GM18508 (cell line): ENCODE measurements at regions not wholly inside any gene's neighbourhood (a gene's known extent, or its start where the extent isn't known, plus 50 kb on each side); places are given as distances from the start of the nearest gene placed in this dataset.

Experiments
- ATAC-seq: cut with Tn5 transposase; IDR thresholded peaks from one replicate; pipeline ENCODE4 v1.9.1; 2021; ENCODE audit warnings: moderate number of reproducible peaks; ENCODE audit not compliant: insufficient read depth, unreplicated experiment

- ATAC-seq = no peak
Measured at GRCh38 chr12:90428881-90429280, 526.1 kb downstream of the CCER1 start.

- no peak for ATAC-seq
Measured at GRCh38 chr12:90428465-90428864, 526.5 kb downstream of the CCER1 start.

DNA sequence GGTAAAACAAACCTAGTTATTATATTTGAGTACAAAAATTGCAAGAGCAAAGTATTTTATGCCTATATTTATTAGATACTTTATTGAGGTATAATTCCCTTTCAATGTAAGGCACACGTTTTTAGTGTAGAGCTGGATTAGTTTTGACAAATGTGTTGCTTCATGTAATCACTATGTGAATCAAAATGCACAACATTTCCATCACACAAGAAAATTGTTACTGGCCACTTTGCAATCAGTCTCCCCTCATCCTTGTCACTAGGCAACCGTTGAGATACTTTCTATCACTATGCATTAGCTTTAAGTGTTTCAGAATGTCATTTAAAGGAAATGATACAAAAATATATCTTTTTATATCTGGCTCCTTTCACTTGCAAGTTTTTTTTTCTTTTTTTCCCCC, 531.0 kb downstream of the CCER1 start:
- no peak for ATAC-seq

- no peak for ATAC-seq
Measured at GRCh38 chr12:90410962-90411361, 544.0 kb downstream of the CCER1 start.

DNA sequence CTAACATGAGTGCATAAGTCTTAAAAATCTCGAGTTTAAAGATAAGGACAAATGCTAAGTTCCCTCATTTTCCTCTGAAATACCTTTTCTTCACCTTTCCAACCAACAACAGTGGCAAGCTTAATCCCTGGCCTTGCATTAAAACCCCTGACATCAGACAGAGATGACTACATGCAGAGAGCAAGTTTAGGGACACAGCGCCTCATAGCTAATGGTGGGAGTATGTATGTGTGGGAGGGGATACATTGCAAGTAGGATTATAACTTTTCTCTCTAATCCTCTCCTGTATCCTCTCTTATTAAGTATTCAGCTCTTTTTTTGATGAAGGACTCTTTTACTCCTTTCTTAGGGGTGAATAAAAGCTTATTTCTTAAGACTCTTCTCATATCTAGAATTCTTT, 547.1 kb downstream of the CCER1 start:
- no peak for ATAC-seq

DNA sequence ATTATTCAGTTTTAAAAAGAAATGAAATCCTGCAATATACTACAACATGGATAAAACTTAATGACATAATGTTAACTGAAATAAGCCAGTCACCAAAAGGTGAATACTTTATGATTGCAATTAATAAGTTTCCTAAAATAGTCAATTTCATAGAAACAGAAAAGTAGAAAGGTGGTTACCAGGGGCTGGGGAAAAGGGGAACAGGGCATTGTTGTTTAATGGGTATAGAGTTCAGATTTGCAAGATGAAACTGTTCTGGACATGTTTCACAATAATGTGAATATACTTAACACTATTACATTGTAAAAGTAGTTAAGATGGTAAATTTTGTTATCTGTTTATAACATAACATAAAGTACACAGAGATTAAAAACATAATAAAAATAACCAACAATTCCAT, 550.9 kb downstream of the CCER1 start:
- ATAC-seq = no peak

GRCh38 chr12:90401185-90401584, 553.8 kb downstream of the CCER1 start:
- no peak for ATAC-seq

DNA sequence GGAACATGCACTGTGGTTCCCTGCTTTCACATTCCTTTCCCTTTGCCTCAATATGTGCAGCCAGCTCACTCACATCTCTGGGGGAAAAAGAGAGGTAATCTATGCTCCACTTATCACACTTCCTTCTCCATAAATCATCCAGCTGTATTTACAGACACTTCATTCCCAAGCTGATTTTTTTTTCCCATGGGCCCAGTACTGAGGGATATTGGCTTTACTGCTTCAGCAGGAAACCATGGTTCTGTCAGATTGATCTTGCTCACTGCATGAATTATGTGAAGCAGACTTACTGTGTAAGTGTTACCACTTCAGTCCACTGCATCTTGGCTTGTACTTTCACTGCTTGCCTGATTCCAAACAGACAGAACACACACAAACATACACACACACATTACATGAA, 555.6 kb downstream of the CCER1 start:
- ATAC-seq = no peak

DNA sequence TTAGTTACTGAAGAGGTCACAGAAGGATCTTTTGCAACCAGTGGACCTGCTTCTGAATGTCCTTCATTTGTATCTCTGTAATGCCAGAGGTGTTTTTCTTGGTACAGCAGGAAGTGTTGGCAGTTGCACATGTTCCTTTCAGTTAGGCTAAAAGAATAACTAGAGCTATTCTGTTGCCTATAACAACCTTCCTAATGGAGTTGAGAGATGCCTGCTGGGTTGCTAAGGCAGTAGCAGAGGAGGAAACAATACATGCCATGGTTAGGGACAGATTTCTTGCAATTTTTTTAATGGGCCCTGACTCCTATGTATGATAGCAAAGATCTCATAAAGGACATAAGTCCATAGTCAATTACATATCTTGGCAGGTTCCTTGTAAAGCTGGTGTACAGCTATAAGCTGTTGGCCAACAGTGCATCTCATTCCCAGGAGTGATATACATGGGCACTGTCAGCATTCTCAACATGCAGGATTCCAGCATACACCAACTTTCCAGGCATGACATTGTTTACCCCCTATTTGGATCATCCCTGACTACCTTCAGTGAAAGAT, 556.6 kb downstream of the CCER1 start:
- no peak for ATAC-seq

DNA sequence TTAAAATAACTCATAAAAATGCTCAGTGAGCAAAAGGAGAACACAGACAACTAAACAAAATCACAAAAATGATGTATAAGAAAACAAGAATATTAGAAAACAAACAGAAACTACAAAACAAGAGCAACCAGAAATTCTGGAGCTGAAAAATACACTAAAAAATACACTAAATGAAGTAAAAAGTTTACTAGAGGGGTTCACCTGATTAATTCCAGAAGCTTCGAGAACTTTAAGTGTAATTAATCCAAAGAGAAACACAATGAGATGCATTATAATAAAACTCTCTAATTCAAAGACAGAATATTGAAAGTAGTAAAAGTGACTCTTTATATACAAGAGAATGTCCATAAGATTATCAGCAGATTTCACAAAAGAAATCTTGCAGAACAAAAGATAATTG, 558.4 kb downstream of the CCER1 start:
- no peak for ATAC-seq

DNA sequence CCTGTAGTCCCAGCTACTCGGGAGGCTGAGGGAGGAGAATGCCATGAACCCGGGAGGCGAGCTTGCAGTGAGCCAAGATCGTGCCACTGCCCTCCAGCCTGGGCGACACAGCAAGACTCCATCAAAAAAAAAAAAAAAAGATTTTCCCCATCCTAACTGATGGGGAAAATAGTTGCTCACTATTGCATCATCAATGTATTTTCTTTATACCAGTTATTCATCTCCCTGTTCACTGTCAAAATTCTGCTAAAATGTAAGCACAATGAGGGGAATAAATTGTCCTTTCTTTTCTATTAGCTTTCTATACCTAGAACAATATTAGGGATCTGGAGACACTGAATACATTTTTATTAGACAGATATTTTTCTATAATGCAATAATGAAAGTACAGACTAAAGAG, 561.3 kb downstream of the CCER1 start:
- no peak for ATAC-seq

GRCh38 chr12:90393089-90393488, 561.9 kb downstream of the CCER1 start:
- ATAC-seq = no peak

DNA sequence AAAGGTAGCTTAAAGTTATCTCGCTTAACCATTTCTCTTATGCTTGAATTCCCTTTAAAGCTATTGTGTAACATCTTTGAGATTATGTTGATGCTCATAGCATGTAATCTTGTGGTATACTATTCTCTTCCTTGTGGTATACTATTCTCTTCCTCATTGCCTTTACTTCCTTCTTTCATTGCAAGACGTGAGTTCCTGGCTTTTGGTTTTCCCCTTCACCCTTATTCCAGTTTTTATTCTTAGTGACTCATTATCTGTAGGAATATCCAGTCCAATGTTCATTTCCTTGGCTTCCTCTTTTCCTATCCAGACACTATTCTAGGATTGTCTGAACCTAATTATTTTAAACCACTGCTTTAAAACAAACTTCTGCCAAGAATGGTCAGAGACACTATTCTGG, 564.0 kb downstream of the CCER1 start:
- ATAC-seq = no peak

GRCh38 chr12:90368081-90368480, 586.9 kb downstream of the CCER1 start:
- no peak for ATAC-seq

GRCh38 chr12:90366286-90366685, 588.7 kb downstream of the CCER1 start:
- no peak for ATAC-seq

DNA sequence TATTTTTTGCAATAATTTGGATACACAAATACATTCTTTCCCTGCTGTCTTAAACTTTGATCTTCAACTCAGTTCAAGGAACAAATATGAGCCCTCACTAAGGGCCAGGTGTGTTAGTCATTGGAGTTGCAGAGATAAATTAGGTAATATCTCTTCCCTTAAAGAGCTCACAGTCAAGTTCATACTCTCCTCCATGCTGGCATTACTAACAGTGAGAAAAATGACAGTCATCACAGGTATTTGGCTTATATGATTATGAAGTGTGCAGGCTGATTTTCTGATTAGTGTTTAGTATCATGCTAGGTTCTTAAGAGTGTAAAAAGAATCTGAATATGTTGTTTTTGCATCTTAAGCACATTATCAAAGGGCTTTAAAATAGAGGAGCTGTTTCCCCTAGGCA, 594.7 kb downstream of the CCER1 start:
- no peak for ATAC-seq

DNA sequence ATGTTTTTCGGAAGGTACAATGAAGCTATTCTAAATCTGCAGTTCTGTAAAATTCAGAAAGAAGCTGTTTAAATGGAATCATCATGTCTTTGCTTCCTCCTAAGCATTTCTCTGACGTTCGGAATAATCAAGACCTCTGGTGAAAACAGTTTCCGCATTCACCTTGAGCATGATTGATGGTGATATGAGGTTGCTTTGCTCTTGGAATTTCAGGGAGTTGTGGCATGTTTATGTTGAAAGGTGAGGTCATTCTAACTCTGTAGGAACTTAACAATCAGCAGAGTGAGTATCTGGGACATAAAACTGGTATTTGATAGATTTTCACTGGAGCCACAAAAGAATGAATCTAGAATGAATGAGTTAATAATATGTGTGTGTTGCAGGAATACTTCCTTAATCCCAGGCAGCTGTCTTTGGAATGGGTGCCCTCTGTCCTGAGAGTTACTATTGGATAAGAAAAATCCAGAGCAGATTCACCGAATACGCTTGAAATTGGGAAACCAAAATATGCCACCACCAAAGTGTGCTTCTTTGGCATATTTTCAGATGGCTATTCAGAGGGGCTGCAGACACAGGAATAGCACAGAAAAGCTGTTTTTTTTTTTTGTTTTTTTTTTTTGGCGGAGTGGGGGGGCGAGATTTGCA, 599.1 kb downstream of the CCER1 start:
- ATAC-seq = no peak

DNA sequence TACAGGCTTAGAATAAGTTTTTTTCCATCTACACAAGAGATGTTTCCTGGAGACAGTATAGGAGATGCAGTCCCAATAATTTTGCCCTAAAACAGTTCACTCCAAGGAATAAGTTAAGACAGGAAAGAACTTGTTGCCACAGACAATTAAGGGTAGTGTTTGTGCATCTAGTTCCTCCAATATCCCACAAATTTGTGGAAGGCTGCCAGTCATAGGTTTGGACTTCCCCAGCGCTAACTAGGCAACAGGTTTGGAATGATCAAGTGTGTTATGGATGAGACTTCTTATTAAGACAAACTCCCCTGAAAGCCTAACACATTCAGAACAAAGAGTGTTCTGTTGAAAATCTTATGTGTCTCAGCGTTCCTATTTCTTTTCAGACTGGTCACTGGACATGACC, 611.0 kb downstream of the CCER1 start:
- ATAC-seq = no peak

DNA sequence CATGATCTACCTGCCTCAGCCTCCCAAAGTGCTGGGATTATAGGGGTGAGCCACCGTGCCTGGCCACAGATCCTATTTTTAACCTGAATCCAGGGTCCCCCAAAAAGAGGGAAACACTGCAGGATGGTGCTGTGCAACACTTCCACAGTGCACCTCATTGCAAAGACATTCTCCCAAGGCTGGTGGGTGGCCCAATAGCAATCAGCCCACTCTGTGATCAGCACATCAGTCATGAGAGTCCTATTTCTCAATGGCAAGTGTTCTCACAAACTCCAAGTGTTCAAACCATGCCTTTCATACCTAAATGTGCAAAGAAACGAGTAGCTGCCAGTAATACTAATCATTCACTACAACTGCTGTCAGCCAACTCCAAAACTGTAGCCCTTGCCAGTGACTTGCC, 612.9 kb downstream of the CCER1 start:
- no peak for ATAC-seq

GRCh38 chr12:90339837-90340236, 615.1 kb downstream of the CCER1 start:
- ATAC-seq = no peak

DNA sequence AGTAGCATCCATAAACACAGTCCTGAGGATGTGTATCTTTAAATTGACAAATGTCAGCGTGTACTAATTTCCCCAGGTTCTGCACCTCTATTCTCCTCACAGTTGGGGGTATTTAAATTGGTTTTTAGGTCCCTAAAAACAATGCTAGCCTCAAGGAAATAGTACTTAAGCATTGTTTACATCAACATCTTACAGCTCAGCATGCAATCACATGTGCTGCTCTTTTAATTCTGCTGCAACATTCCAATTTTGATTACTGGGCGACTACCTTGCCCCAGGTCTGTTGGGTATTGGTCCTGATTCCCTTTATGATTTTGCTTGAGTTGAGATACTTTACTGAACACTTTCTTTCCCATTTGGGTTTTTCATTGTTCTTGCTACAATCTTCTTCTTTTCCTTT, 616.6 kb downstream of the CCER1 start:
- ATAC-seq = no peak

DNA sequence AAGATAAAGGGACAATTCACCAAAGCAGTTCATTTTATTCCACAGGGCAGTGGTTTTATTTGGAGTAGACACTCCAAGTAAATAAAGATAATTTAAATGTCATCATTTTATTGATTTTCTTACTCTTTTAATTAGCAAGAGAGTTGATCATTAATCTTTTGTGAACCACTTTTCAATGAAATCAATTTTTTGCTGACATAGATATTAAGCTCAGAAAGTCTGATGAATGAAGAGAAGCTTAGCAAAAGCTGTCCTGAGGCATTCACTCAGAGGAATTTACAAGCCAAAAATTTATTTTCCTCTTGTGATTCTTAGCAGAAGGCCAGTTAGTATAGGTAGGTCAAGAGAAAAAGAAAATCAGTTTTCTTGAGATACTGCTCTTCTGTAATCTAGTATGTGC, 618.0 kb downstream of the CCER1 start:
- ATAC-seq = no peak

DNA sequence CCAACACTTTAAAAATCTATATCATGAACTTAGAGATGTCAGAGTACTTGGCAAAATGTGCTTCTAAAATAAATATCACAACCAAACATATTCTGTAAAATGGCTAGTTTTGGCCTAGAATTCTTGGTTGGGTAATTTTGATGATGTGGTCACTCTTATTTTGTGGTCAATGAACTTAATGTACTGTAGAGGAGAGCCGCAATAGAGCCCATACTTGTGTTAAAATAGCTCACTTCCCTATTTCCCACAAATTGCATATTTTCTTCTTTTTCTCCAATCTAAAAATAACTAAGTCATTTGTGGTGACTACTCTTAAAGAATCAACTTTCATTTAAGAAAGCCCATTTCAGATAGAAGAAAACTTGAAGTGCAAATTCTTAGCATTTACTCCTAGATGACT, 619.4 kb downstream of the CCER1 start:
- ATAC-seq = no peak
